OCI-LY7 (cell line): ENCODE measurements at regions not wholly inside any gene's neighbourhood (a gene's known extent, or its start where the extent isn't known, plus 50 kb on each side); places are given as distances from the start of the nearest gene placed in this dataset.

ENCODE experiments used
- BruUV-seq: library from RNA; stranded (reverse); fragments of 400-500 nt; replicated peaks from 2 replicates; lab custom pipeline; 2021; lab: Mats Ljungman, UMichigan
- CTCF ChIA-PET: fragments of 300-600 bp; sonication (Branson Sonifier 250); formaldehyde crosslinking; loops from one replicate; lab custom pipeline; 2022; ENCODE audit warnings: antibody characterized with exemption; ENCODE audit not compliant: unreplicated experiment; lab: Charles Lee
- POLR2A ChIA-PET: fragments of 300-600 bp; sonication (Branson Sonifier 250); formaldehyde crosslinking; loops from one replicate; lab custom pipeline; 2022; ENCODE audit warnings: antibody characterized with exemption; lab: Charles Lee
- DNase-seq: peaks from one replicate; pipeline ENCODE4 v3.0.0-alpha.2; 2015; ENCODE audit warnings: low spot score
- H2AFZ ChIP-seq: fragments of 200-600 bp; sonication (generic), shearing (Covaris generic); 2 replicates; pipeline ENCODE4 v1.6.1; 2014; ENCODE audit warnings: mild to moderate bottlenecking, antibody characterized with exemption, low read length, moderate library complexity
- H3K27ac ChIP-seq: fragments of 200-600 bp; sonication (generic); 2 replicates; pipeline ENCODE4 v1.5.1; 2014; ENCODE audit warnings: mixed run types, low read depth, mild to moderate bottlenecking, moderate library complexity, low read length, inconsistent platforms; ENCODE audit not compliant: poor library complexity, severe bottlenecking
- H3K36me3 ChIP-seq: fragments of 200-600 bp; sonication (generic); 2 replicates; pipeline ENCODE4 v1.6.1; 2014; ENCODE audit warnings: mild to moderate bottlenecking, antibody characterized with exemption, low read length, moderate library complexity, mixed read lengths; ENCODE audit not compliant: insufficient read depth
- H3K4me1 ChIP-seq: fragments of 200-600 bp; sonication (generic); 2 replicates; pipeline ENCODE4 v1.5.1; 2014; ENCODE audit warnings: mild to moderate bottlenecking, low read length; ENCODE audit not compliant: insufficient read depth, poor library complexity, severe bottlenecking
- H3K4me2 ChIP-seq: fragments of 200-600 bp; sonication (generic); 2 replicates; pipeline ENCODE4 v1.6.1; 2014; ENCODE audit warnings: mild to moderate bottlenecking, low read length
- H3K4me3 ChIP-seq: fragments of 200-600 bp; sonication (generic); 2 replicates; pipeline ENCODE4 v1.5.1; 2014; ENCODE audit warnings: mild to moderate bottlenecking, low read depth, low read length; ENCODE audit not compliant: poor library complexity, severe bottlenecking
- H3K79me2 ChIP-seq: fragments of 200-600 bp; sonication (generic); 2 replicates; pipeline ENCODE4 v1.6.1; 2016; ENCODE audit warnings: low read depth, mild to moderate bottlenecking, low read length, moderate library complexity, mixed read lengths; ENCODE audit not compliant: insufficient read depth
- H3K9me2 ChIP-seq: fragments of 200-600 bp; sonication (generic); 2 replicates; pipeline ENCODE4 v1.6.1; 2016; ENCODE audit warnings: mild to moderate bottlenecking, low read length, mixed read lengths; ENCODE audit not compliant: insufficient read depth
- H3K9me3 ChIP-seq: fragments of 200-600 bp; sonication (generic); 2 replicates; pipeline ENCODE4 v1.6.1; 2014; ENCODE audit warnings: mild to moderate bottlenecking, mixed run types, low read length, mixed read lengths
- H4K20me1 ChIP-seq: fragments of 200-600 bp; sonication (generic); 2 replicates; pipeline ENCODE4 v1.6.1; 2014; ENCODE audit warnings: mild to moderate bottlenecking, antibody characterized with exemption, low read length, moderate library complexity, mixed read lengths; ENCODE audit not compliant: insufficient read depth
- EZH2phosphoT487 ChIP-seq: fragments of 200-600 bp; sonication (generic); IDR thresholded peaks from 2 replicates; pipeline ENCODE4 v1.6.1; 2018; ENCODE audit warnings: low read depth, borderline replicate concordance, mild to moderate bottlenecking, mixed run types, antibody characterized with exemption, low read length, moderate library complexity, mixed read lengths
- intact Hi-C: fragments of 100-400 bp; cut with micrococcal nuclease; formaldehyde crosslinking; loops from one replicate; pipeline ENCODE4 v1.10.0; 2022; ENCODE audit not compliant: unreplicated experiment
- TF ChIP-seq, protein P1 (sequence below): fragments of 200-600 bp; sonication (generic); conservative IDR thresholded peaks from 2 replicates; pipeline ENCODE4 v1.5.1; 2014; ENCODE audit warnings: mild to moderate bottlenecking, antibody characterized with exemption, low read length, moderate library complexity, mixed read lengths

DNA sequence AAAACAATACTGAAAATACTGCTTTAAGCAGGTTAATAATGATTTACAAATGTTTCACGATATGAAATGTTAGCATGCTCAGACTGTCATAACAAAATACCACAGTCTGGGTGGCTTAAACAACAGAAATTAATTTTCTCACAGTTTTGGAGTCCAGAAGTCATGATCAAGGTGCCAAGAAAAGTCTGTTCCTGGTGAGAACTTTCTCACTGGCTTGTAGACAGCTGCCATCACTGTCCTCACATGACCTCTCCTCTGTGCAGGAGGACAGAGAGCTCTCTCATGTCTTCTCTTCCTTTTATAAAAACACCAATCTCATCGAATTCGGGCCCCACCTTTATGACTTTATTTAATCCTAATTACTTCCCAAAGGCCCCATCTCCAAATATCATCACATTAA lies 426.7 kb downstream of the KLHL13 start:
- no peak for DNase-seq
- Histone ChIP-seq H3K4me3 (no peak overlapping the region), H2AFZ (no peak overlapping the region), H3K4me2 (no peak overlapping the region), H3K9me2 (no peaks in the 10 kb centered on the region), H3K27ac (no peak overlapping the region), H3K79me2 (no peaks in the 10 kb centered on the region), H3K9me3 (no peaks in the 10 kb centered on the region), H3K4me1 (no peaks in the 10 kb centered on the region), H4K20me1 (no peaks in the 10 kb centered on the region), H3K36me3 (no peaks in the 10 kb centered on the region)
- CTCF ChIA-PET: no interaction called here
- TF ChIP-seq, protein P1, sequence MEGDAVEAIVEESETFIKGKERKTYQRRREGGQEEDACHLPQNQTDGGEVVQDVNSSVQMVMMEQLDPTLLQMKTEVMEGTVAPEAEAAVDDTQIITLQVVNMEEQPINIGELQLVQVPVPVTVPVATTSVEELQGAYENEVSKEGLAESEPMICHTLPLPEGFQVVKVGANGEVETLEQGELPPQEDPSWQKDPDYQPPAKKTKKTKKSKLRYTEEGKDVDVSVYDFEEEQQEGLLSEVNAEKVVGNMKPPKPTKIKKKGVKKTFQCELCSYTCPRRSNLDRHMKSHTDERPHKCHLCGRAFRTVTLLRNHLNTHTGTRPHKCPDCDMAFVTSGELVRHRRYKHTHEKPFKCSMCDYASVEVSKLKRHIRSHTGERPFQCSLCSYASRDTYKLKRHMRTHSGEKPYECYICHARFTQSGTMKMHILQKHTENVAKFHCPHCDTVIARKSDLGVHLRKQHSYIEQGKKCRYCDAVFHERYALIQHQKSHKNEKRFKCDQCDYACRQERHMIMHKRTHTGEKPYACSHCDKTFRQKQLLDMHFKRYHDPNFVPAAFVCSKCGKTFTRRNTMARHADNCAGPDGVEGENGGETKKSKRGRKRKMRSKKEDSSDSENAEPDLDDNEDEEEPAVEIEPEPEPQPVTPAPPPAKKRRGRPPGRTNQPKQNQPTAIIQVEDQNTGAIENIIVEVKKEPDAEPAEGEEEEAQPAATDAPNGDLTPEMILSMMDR: no peak
- TF ChIP-seq EZH2phosphoT487: no peak
- intact Hi-C loops: no loop called here
- POLR2A ChIA-PET: no interaction called here
- no TSS peak for BruUV-seq

DNA sequence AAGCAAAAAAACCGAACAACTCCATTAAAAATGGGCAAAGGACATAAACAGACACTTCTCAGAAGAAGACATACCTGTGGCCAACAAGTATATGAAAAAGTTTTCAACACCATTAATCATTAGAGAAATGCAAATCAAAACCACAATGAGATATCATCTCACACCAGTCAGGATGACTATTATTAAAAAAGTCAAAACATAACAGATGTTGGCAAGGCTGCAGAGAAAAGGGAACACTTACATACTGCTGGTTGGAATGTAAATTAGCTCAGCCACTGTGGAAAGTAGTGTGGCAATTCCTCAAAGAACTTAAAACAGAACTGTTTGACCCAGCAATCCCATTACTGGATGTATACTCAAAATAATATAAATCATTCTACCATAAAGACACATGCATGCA lies 436.3 kb downstream of the KLHL13 start:
- Histone ChIP-seq H3K4me3 (no peak overlapping the region), H3K9me2 (no peaks in the 10 kb centered on the region), H3K36me3 (no peaks in the 10 kb centered on the region), H3K9me3 (no peaks in the 10 kb centered on the region), H3K4me2 (no peak overlapping the region), H3K79me2 (no peaks in the 10 kb centered on the region), H2AFZ (no peak overlapping the region), H3K27ac (no peak overlapping the region), H3K4me1 (no peaks in the 10 kb centered on the region), H4K20me1 (no peaks in the 10 kb centered on the region)
- TF ChIP-seq, protein P1: no peak
- no peak for TF ChIP-seq EZH2phosphoT487
- POLR2A ChIA-PET: no interaction called here
- no peak for DNase-seq
- BruUV-seq: no TSS peak
- CTCF ChIA-PET: no interaction called here
- intact Hi-C loops: no loop called here

DNA sequence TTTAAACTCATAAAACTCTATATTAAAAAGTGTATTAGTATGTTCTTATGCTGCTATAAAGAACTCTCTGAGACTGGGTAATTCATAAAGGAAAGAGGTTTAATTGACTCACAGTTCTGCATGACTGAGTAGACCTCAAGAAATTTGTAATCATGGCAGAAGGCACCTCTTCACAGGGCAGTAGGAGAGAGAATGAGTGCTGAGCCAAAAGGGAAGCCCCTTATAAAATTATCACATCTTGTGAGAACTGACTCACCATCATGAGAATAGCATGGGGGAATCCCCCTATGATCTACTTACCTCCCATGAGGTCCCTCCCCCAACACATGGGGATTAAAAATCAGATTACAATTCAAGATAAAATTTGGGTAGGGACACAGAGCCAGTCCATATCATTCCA lies 463.2 kb downstream of the KLHL13 start:
- Histone ChIP-seq H2AFZ (no peak overlapping the region), H3K36me3 (no peaks in the 10 kb centered on the region), H3K9me2 (no peaks in the 10 kb centered on the region), H3K4me2 (no peak overlapping the region), H3K79me2 (no peaks in the 10 kb centered on the region), H4K20me1 (no peaks in the 10 kb centered on the region), H3K27ac (no peak overlapping the region), H3K4me3 (no peak overlapping the region), H3K4me1 (no peaks in the 10 kb centered on the region), H3K9me3 (no peaks in the 10 kb centered on the region)
- no peak for DNase-seq
- BruUV-seq: no TSS peak
- TF ChIP-seq, protein P1: no peak
- TF ChIP-seq EZH2phosphoT487: no peak
- CTCF ChIA-PET: no interaction called here
- POLR2A ChIA-PET: no interaction called here
- intact Hi-C loops: no loop called here
